ENCODE measurements at regions not wholly inside any gene's neighbourhood (a gene's known extent, or its start where the extent isn't known, plus 50 kb on each side); places are given as distances from the start of the nearest gene placed in this dataset.
"Not testable (repeated sequence)": the region's sequence is repeated elsewhere in the genome, so short reads cannot be mapped to it uniquely, and the experiment has no call there.

DNA sequence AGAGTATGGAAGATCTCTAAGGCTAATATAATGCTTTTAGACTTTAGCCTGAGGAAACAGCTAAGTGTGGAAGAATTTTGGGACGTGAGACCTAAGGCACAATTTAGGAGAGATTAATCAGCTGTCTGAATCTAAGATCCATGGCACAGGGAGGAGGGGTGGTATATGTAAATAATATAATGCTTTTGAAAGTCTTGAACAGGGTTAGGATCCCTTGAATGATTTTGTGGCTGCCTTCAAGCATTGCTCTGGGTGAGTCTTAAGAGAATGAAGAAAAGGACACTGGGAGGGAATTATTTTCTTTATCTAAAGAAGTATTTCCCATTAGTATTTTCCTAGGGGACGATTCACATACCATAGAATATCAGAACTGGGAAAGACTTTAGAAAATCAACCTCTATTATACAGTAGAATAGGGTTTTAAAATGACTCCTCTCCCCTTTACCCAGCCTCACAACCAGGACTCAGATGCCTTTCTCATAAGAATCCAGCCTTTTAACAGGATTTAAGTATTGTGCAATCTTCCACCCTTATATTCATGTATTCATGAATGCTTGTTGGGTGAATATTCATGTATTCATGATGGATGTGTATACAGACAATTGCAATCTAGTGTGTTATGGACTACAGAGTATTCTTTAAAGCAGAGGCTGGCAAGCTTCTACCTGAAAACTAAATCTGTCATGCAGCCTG lies 664.2 kb upstream of the CPEB2 start:
- Mint-ChIP-seq H3K27ac (no peak overlapping the region), H3K36me3 (no peaks in the 10 kb centered on the region), H3K4me1 (no peaks in the 10 kb centered on the region), H3K4me3 (no peak overlapping the region), H3K27me3 (ENCODE audit: low read depth in 3 of 3) (no peaks in the 10 kb centered on the region), H3K9me3 (peaks cover 0 to 10% (median 0%) of the 10 kb centered on the region in 6 donors)
- DNase-seq: no peak

GRCh38 chr4:14338585-14339265 lies 663.6 kb upstream of the CPEB2 start:
- no peaks in the 10 kb centered on the region for H3K4me1 Mint-ChIP-seq
- H3K9me3 Mint-ChIP-seq: peaks cover 0 to 10% (median 0%) of the 10 kb centered on the region in 6 donors
- no peak overlapping the region for H3K4me3 Mint-ChIP-seq
- H3K27ac Mint-ChIP-seq: no peak overlapping the region
- H3K36me3 Mint-ChIP-seq: no peaks in the 10 kb centered on the region
- no peak for DNase-seq
- H3K27me3 Mint-ChIP-seq (ENCODE audit: low read depth in 3 of 3): no peaks in the 10 kb centered on the region

GRCh38 chr4:14339715-14340114 lies 662.6 kb upstream of the CPEB2 start:
- Mint-ChIP-seq H3K9me3 (peaks cover 0 to 2% (median 0%) of the 10 kb centered on the region in 6 donors), H3K4me3 (no peak overlapping the region), H3K27me3 (ENCODE audit: low read depth in 3 of 3) (no peaks in the 10 kb centered on the region), H3K36me3 (no peaks in the 10 kb centered on the region), H3K27ac (no peak overlapping the region), H3K4me1 (no peaks in the 10 kb centered on the region)
- DNase-seq: no peak

DNA sequence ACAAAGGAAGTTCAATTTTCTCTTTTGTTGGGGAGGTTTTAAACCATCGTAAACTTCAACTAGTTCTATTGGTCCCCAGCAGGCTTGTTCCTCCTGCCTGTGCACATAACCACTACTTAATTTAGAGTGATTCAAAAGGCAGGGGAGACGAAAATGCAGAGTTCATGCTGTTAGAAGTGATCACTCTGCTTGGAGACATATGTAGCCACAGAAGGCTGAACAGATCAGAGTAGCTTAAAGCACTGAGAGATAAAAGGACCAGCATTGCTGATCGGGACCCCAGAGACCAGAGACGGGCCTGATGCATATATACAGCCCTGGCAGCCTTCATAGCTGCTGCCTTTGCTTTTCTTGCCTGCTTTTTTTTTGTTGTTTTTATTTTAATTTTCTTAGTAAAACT lies 662.0 kb upstream of the CPEB2 start:
- no peaks in the 10 kb centered on the region for H3K4me1 Mint-ChIP-seq
- H3K27me3 Mint-ChIP-seq (ENCODE audit: low read depth in 3 of 3): no peaks in the 10 kb centered on the region
- no peak for DNase-seq
- peaks cover 0 to 2% (median 0%) of the 10 kb centered on the region in 6 donors for H3K9me3 Mint-ChIP-seq
- no peaks in the 10 kb centered on the region for H3K36me3 Mint-ChIP-seq
- no peak overlapping the region for H3K27ac Mint-ChIP-seq
- no peak overlapping the region for H3K4me3 Mint-ChIP-seq

GRCh38 chr4:14343961-14344360 lies 658.3 kb upstream of the CPEB2 start:
- Mint-ChIP-seq H3K4me1 (no peaks in the 10 kb centered on the region), H3K9me3 (peaks cover 0 to 4% (median 0%) of the 10 kb centered on the region in 6 donors), H3K27me3 (ENCODE audit: low read depth in 3 of 3) (no peaks in the 10 kb centered on the region), H3K27ac (no peak overlapping the region), H3K36me3 (no peaks in the 10 kb centered on the region), H3K4me3 (no peak overlapping the region)
- no peak for DNase-seq

GRCh38 chr4:14345356-14345775 lies 656.9 kb upstream of the CPEB2 start:
- no peaks in the 10 kb centered on the region for H3K4me1 Mint-ChIP-seq
- H3K4me3 Mint-ChIP-seq: no peak overlapping the region
- no peak for DNase-seq
- peaks cover 0 to 4% (median 0%) of the 10 kb centered on the region in 6 donors for H3K9me3 Mint-ChIP-seq
- H3K27me3 Mint-ChIP-seq (ENCODE audit: low read depth in 3 of 3): no peaks in the 10 kb centered on the region
- H3K27ac Mint-ChIP-seq: no peak overlapping the region
- no peaks in the 10 kb centered on the region for H3K36me3 Mint-ChIP-seq

DNA sequence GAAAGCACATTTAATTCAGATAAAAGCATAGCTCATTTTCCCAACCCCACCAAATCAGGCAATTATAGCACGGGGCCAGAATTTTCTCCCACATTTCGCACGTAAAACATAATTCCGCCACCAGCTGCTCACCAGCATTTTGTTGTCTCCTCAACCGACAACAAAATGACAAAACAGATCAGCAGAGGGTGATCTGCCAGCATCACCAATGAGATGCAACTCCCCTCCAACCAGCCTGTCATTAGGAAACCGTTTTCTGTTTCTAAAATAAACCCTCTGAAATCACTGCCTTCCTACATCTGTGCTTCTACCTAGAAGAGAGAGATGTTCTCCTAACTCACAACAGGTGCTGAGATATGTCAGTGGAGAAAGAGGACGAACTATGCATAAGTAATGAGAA lies 654.8 kb upstream of the CPEB2 start:
- H3K27ac Mint-ChIP-seq: no peak overlapping the region
- peaks cover 0 to 4% (median 0%) of the 10 kb centered on the region in 6 donors for H3K9me3 Mint-ChIP-seq
- no peaks in the 10 kb centered on the region for H3K36me3 Mint-ChIP-seq
- H3K4me3 Mint-ChIP-seq: no peak overlapping the region
- no peaks in the 10 kb centered on the region for H3K27me3 Mint-ChIP-seq (ENCODE audit: low read depth in 3 of 3)
- H3K4me1 Mint-ChIP-seq: no peaks in the 10 kb centered on the region
- DNase-seq: no peak

GRCh38 chr4:14348506-14348905 lies 653.8 kb upstream of the CPEB2 start:
- Mint-ChIP-seq H3K4me1 (no peaks in the 10 kb centered on the region), H3K27ac (no peak overlapping the region), H3K4me3 (no peak overlapping the region), H3K36me3 (no peaks in the 10 kb centered on the region), H3K9me3 (peaks cover 0 to 4% (median 0%) of the 10 kb centered on the region in 6 donors), H3K27me3 (ENCODE audit: low read depth in 3 of 3) (no peaks in the 10 kb centered on the region)
- no peak for DNase-seq

DNA sequence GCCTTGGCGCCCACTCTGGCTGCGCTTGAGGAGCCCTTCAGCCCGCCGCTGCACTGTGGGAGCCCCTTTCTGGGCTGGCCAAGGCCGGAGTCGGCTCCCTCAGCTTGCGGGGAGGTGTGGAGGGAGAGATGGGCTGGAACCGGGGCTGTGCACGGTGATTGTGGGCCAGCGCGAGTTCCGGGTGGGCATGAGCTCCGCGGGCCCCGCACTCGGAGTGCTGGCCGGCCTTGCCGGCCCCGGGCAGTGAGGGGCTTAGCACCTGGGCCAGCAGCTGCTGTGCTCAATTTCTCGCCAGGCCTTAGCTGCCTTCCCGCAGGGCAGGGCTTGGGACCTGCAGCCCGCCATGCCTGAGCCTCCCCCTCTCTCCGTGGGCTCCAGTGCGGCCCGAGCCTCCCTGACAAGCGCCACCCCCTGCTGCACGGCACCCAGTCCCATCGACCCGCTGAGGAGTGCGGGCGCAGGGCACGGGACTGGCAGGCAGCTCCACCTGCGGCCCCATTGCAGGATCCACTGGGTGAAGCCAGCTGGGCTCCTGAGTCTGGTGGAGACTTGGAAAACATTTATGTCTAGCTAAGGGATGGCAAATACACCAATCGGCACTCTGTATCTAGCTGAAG lies 643.6 kb upstream of the CPEB2 start:
- H3K27me3 Mint-ChIP-seq (ENCODE audit: low read depth in 3 of 3); H3K27ac Mint-ChIP-seq; H3K4me1 Mint-ChIP-seq: not testable (repeated sequence)

GRCh38 chr4:14359991-14360390 lies 642.3 kb upstream of the CPEB2 start:
- DNase-seq: no peak
- Mint-ChIP-seq H3K4me3 (no peak overlapping the region), H3K4me1 (no peaks in the 10 kb centered on the region), H3K9me3 (peaks cover 0 to 2% (median 0%) of the 10 kb centered on the region in 6 donors), H3K27ac (no peak overlapping the region), H3K36me3 (no peaks in the 10 kb centered on the region), H3K27me3 (ENCODE audit: low read depth in 3 of 3) (peaks cover 2% of the 10 kb centered on the region in 3 donors)

More for the DNA sequence above, 643.6 kb upstream of the CPEB2 start:
- not testable (repeated sequence) for DNase-seq, H3K36me3 Mint-ChIP-seq, H3K9me3 Mint-ChIP-seq, H3K4me3 Mint-ChIP-seq

DNA sequence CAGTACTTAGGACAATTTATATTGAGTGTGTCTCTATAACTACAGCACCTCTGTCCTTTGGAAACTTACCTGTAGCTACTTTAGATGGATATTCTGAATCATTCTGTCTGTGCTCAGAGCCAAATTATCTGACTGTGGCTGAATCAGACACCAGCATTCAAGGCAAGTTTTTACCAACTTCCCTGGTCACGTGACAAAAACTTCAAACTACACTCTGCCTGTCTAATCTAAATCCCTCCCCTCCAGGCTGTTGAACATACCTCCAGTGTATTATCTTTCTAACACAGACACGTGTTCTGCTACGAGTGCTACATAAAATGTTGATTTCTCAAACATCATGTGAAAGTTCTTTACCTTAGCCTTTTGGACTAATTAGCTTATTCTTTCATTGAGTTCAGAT lies 641.2 kb upstream of the CPEB2 start:
- Mint-ChIP-seq H3K4me3 (no peak overlapping the region), H3K36me3 (no peaks in the 10 kb centered on the region), H3K9me3 (peaks cover 0 to 2% (median 0%) of the 10 kb centered on the region in 6 donors), H3K4me1 (no peaks in the 10 kb centered on the region), H3K27me3 (ENCODE audit: low read depth in 3 of 3) (peaks cover 2% of the 10 kb centered on the region in 3 donors), H3K27ac (no peak overlapping the region)
- DNase-seq: no peak

DNA sequence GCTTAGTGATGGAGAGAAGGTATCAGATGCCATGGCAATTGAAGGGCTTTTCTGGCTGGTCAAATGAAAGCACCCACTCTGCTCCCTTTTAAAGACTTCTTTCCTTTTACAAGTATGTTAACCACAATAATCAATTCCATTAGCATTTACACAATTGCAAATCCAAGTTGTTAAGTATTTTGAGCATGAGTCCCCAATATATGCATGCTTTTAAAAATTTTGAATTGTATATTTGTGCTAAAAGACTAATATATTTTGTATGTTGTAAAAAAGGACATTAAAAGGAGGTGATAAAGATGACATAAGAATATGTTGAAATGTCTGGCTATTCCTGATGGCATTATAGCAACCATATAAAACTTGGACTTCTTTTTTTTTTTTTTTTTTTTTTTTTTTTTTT lies 639.9 kb upstream of the CPEB2 start:
- H3K4me1 Mint-ChIP-seq: no peaks in the 10 kb centered on the region
- no peak for DNase-seq
- H3K9me3 Mint-ChIP-seq: peaks cover 0 to 2% (median 0%) of the 10 kb centered on the region in 6 donors
- H3K27ac Mint-ChIP-seq: no peak overlapping the region
- H3K27me3 Mint-ChIP-seq (ENCODE audit: low read depth in 3 of 3): peaks cover 0 to 2% (median 2%) of the 10 kb centered on the region in 3 donors
- H3K4me3 Mint-ChIP-seq: no peak overlapping the region
- no peaks in the 10 kb centered on the region for H3K36me3 Mint-ChIP-seq

- Mint-ChIP-seq H3K4me1 (no peaks in the 10 kb centered on the region), H3K9me3 (peaks cover 0 to 2% (median 0%) of the 10 kb centered on the region in 6 donors), H3K36me3 (no peaks in the 10 kb centered on the region), H3K27ac (no peak overlapping the region), H3K4me3 (no peak overlapping the region), H3K27me3 (ENCODE audit: low read depth in 3 of 3) (no peaks in the 10 kb centered on the region)
- no peak for DNase-seq
Observed at GRCh38 chr4:14364953-14365536, 637.2 kb upstream of the CPEB2 start.

DNA sequence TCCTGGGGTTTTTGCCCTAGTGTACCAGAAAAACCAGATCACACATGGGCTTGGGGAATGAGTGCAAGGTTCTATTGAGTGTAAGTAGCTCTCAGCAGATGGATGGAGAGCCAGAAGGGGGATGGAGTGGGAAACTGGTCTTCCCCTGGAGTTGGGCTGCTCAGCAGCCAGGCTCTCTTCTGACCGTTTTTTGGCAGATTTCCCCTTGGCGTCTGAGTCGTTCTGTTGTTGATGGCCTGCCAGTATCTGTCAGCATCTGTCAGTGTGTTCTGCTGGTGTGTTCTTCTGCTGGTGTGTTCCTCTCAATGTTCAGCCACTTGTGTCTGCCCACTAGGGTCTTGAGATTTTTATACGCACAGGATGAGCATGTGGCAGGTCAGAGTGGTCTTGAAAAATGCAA lies 633.9 kb upstream of the CPEB2 start:
- no peak overlapping the region for H3K27ac Mint-ChIP-seq
- H3K9me3 Mint-ChIP-seq: peaks cover 0 to 2% (median 0%) of the 10 kb centered on the region in 6 donors
- H3K4me1 Mint-ChIP-seq: no peaks in the 10 kb centered on the region
- no peak overlapping the region for H3K4me3 Mint-ChIP-seq
- peaks cover 0 to 2% (median 0%) of the 10 kb centered on the region in 3 donors for H3K27me3 Mint-ChIP-seq (ENCODE audit: low read depth in 3 of 3)
- no peaks in the 10 kb centered on the region for H3K36me3 Mint-ChIP-seq
- no peak for DNase-seq

Data from immature natural killer cell (primary cell).